Heart right ventricle (tissue), 16 donors: ENCODE measurements at regions not wholly inside any gene's neighbourhood (a gene's known extent, or its start where the extent isn't known, plus 50 kb on each side); places are given as distances from the start of the nearest gene placed in this dataset.

ENCODE experiments used
- ATAC-seq, 8 donors: fragments of 200-7000 bp; cut with Tn5 transposase; one replicate each; pipeline ENCODE4 v1.9.1; 2020; ENCODE audit warnings: mild to moderate bottlenecking in 8 of 8, moderate library complexity in 8 of 8, moderate number of reproducible peaks in 1 of 8
- DNase-seq, 2 donors: peaks; one replicate each; pipeline ENCODE4 v3.0.0-alpha.2; 2020
- H3K27ac ChIP-seq, 10 donors: fragments of 200-600 bp; sonication (generic) in 2 of 10; one replicate each; pipeline versions ENCODE4 v1.5.0 to v1.8.0; 2020 to 2022; ENCODE audit warnings: mild to moderate bottlenecking in 3 of 10
- H3K27me3 ChIP-seq, 7 donors: fragments of 200-600 bp; one replicate each; pipeline ENCODE4 v1.8.0; 2021 to 2022; ENCODE audit warnings: mild to moderate bottlenecking in 2 of 7
- H3K36me3 ChIP-seq, 9 donors: fragments of 200-600 bp; sonication (generic) in 1 of 9; one replicate each; pipeline versions ENCODE4 v1.5.0 to v1.8.0; 2020 to 2022; ENCODE audit warnings: mild to moderate bottlenecking in 2 of 9
- H3K4me1 ChIP-seq, 9 donors: fragments of 200-600 bp; sonication (generic) in 1 of 9; one replicate each; pipeline versions ENCODE4 v1.5.0 to v1.8.0; 2020 to 2022; ENCODE audit warnings: mild to moderate bottlenecking in 4 of 9
- H3K4me3 ChIP-seq, 10 donors: fragments of 200-600 bp; sonication (generic) in 2 of 10; one replicate each; pipeline versions ENCODE4 v1.5.0 to v1.8.0; 2020 to 2022; ENCODE audit warnings: mild to moderate bottlenecking in 7 of 10, moderate library complexity in 2 of 10
- H3K9me3 ChIP-seq, 11 donors: fragments of 200-600 bp in 10 of 11; sonication (generic) in 2 of 11; one replicate each; pipeline versions ENCODE4 v1.5.0 to v1.8.0; 2013 to 2022; ENCODE audit warnings: mild to moderate bottlenecking in 2 of 11, control low read depth in 1 of 11, moderate library complexity in 1 of 11
- WGBS, 2 donors: extraction: QIAGEN DNeasy Blood & Tissue Kit; methylation state at CpG; one replicate each; pipeline ENCODE4 v1.1.7; 2013; ENCODE audit warnings: inconsistent platforms in 1 of 2; 5-methylcytosine and 5-hydroxymethylcytosine counted together
- intact Hi-C, 10 donors: fragments of 100-400 bp; cut with DNase I; formaldehyde crosslinking; loops; one replicate each; pipeline versions ENCODE4 v1.11.1 to v1.14.2; 2022
- TF ChIP-seq, protein P1 (sequence below), 9 donors: fragments of 200-600 bp; sonication (generic) in 2 of 9; IDR thresholded peaks; one replicate each; pipeline versions ENCODE4 v1.5.0 to v1.8.0; 2021 to 2022; ENCODE audit warnings: antibody characterized with exemption in 9 of 9, mild to moderate bottlenecking in 5 of 9, moderate library complexity in 1 of 9
- donor health status: Arrhythmogenic right ventricular cardiomyopathy.
- donor health status: ischemic (EF 13 %, LVEDD 7.1; RV severe dilation, severe dysfunction).
- donor health status: healthy with polysubstance abuse.
- donor health status: DM: no; HTN: yes; CAD: no.
- donor health status: DM: no; HTN: no; CAD: no.
- donor health status: ischemic (EF 25% LVEDD 6.9; RV normal size, moderate dysfunction).
- donor health status: ischemic (EF 25% LVEDD 5.7; RV mildly dilated, moderate dysfunction).
- donor health status: healthy.
- donor health status: DM: yes; HTN: yes; CAD: no.
- donor health status: Ischemic cardiomyopathy.
- donor health status: ischemic (EF 35%, LVEDD 5.7; RV mildly dilated, moderate dysfunction).
- donor health status: nonischemic (EF 11% LVEDD 7.7; RV severe dilation, severe dysfunction).
- donor health status: DM: yes; HTN: yes; CAD: no.
- donor health status: PGD.
- donor health status: ischemic (EF 29% LVEDD 5.4; RV normal size, mild dysfunction).
- donor health status: nonischemic (EF 23%, LVEDD 6.1; RV moderate dilation, normal function).

DNA sequence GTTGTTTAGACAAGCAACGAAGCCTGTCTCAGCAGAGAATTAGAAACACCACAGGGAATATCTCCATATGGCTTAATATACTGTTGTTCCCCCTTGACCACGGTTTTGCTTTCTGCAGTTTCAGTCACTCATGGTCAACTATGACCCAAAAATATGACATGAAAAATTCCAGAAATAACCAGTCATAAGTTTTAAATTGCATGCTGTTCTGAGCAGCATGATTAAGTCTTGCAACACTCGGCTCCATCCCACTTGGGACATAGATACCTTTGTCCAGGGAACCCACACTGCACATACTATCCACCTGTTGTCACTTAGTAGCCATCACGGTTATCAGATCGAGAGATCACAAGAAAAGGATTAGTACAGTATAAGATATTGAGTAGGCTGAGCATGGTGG is 60.7 kb upstream of the FOXK1 start:
- ATAC-seq (no peak), DNase-seq (no peak)
- H3K27ac ChIP-seq: no peak overlapping the region

DNA sequence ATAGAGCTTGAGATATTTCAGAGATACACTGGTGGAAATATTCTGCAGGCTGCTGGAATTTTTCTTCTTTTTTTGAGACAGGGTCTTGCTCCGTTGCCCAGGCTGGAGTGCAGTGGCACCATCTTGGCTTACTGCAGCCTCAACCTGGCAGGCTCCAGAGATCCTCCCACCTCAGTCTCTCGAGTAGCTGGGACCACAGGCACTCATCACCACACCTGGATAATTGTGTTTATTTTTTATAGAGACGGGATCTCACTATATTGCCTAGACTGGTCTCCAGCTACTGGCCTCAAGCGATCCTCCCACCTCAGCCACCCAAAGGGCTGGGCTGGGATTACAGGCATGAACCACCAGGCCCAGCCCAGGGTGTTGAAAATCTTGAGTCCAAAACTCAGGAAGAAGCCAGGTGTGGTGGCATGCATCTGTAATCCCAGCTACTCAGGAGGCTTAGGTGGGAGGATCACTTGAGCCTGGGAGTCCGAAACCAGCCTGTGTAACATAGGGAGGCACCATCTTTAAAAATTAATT is 55.7 kb upstream of the FOXK1 start:
- DNase-seq: no peak
- Histone ChIP-seq H3K27ac (peak overlapping the region in 5 of 10 donors; percentile 0 to 49 (median 34)), H3K9me3 (peaks cover 0 to 18% (median 0%) of the 10 kb centered on the region in 11 donors), H3K27me3 (peaks cover 0 to 3% (median 0%) of the 10 kb centered on the region in 7 donors), H3K4me1 (peaks cover 0 to 22% (median 3%) of the 10 kb centered on the region in 9 donors), H3K36me3 (no peaks in the 10 kb centered on the region), H3K4me3 (no peak overlapping the region)
- 83 to 89% methylated on average over 5 of the region's 5 CpGs for WGBS, 2 donors
- intact Hi-C loops: no loop called here
- ATAC-seq: no peak
- TF ChIP-seq, protein P1, sequence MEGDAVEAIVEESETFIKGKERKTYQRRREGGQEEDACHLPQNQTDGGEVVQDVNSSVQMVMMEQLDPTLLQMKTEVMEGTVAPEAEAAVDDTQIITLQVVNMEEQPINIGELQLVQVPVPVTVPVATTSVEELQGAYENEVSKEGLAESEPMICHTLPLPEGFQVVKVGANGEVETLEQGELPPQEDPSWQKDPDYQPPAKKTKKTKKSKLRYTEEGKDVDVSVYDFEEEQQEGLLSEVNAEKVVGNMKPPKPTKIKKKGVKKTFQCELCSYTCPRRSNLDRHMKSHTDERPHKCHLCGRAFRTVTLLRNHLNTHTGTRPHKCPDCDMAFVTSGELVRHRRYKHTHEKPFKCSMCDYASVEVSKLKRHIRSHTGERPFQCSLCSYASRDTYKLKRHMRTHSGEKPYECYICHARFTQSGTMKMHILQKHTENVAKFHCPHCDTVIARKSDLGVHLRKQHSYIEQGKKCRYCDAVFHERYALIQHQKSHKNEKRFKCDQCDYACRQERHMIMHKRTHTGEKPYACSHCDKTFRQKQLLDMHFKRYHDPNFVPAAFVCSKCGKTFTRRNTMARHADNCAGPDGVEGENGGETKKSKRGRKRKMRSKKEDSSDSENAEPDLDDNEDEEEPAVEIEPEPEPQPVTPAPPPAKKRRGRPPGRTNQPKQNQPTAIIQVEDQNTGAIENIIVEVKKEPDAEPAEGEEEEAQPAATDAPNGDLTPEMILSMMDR (IDR thresholded peaks at IDR 0.05): no peak

More for the DNA sequence above, 60.7 kb upstream of the FOXK1 start:
- Histone ChIP-seq H3K27me3 (peaks cover 0 to 2% (median 0%) of the 10 kb centered on the region in 7 donors), H3K4me3 (no peak overlapping the region), H3K9me3 (peaks cover 0 to 18% (median 0%) of the 10 kb centered on the region in 11 donors), H3K4me1 (peaks cover 0 to 40% (median 13%) of the 10 kb centered on the region in 9 donors), H3K36me3 (no peaks in the 10 kb centered on the region)
- 83 to 85% methylated on average over 5 of the region's 5 CpGs for WGBS, 2 donors
- TF ChIP-seq, protein P1 (IDR thresholded peaks at IDR 0.05): no peak
- intact Hi-C loops: no loop called here

DNA sequence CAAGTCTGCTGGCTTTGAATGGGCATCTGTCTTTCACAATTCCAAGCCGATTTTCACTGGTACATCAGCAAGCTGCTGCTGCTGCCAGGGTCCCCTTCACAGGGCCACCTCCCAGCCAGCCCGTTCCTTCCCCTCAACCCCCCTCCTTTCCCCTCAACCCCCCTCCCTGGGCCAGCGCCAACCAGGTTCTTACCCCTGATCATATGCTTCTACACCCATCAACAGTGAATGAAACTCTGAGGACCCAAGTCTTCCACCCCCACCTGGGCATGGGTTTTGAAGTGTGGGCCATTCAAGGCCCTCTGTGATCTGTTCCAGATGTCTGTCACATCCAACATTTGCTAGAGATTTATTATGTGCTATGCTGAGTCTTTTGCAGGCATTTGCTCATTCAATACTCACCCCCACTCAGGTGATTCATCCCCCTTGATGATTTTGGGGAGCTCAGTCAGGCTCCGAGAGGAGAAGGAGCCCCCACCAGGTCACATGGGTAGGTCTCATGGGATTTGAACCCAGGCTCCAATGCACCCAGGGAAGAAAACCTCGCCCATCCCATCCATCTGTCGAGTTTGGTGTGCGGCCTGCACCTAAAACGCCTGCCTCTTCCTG is 52.7 kb upstream of the FOXK1 start:
- ATAC-seq: no peak
- peaks cover 0 to 5% (median 0%) of the 10 kb centered on the region in 7 donors for H3K27me3 ChIP-seq
- TF ChIP-seq, protein P1 (IDR thresholded peaks at IDR 0.05): no peak
- WGBS, 2 donors: 90 to 93% methylated on average over 8 of the region's 8 CpGs
- H3K36me3 ChIP-seq: no peaks in the 10 kb centered on the region
- DNase-seq: no peak
- H3K4me3 ChIP-seq: no peak overlapping the region
- no peaks in the 10 kb centered on the region for H3K9me3 ChIP-seq
- H3K4me1 ChIP-seq: peaks cover 0 to 30% (median 12%) of the 10 kb centered on the region in 9 donors
- no peak overlapping the region for H3K27ac ChIP-seq
- intact Hi-C loops: no loop called here

DNA sequence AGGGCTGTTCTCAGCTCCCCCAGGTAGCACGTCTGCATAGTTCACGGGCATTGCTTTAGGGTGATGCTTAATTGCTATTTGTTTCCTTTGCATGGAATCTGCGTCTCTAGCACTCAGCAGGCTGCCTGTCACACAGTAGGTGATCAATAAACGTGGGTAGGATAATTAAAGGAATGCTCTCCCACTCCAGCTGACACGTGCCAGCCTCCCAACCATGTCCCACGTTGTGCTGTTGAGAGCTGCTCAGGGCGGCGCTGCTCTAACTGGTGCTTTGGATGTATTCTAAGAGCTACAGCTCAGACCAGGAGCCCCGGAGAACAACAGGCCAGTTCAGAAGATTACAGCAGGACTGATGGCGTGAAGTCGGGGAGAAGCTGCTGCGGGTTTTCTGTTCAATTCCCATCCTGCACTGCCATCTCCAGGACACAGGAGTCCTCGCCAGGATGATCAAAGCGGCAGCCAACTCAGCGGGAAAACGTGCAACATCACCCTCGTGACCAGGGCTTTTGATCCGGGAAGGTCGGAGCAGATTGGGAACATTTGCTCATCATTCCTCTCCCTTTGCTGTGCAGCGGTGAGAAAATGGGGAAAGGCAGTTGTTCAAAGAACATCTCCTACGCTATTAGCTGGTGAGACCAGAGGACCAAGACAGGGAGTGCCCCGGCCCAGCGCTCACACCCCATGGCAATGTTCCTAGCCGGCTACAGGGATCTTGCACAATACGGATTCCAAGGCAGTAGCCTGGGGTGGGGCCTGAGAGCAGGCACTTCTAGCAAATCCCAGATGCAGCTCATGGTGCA is 50.5 kb upstream of the FOXK1 start:
- Histone ChIP-seq H3K4me3 (peak overlapping the region in 8 of 10 donors; percentile 17 to 44 (median 28)), H3K27ac (peak overlapping the region in 1 of 10 donors; percentile 17)
- intact Hi-C loops: loop anchor here in 7 of 10 donors (1.0 to 5.0 kb wide), 5 partner anchors 17 to 121 kb away; no protein-coding TSS in a partner anchor

More for the DNA sequence above, 50.5 kb upstream of the FOXK1 start:
- peaks cover 0 to 13% (median 10%) of the 10 kb centered on the region in 9 donors for H3K4me1 ChIP-seq
- no peaks in the 10 kb centered on the region for H3K9me3 ChIP-seq
- TF ChIP-seq, protein P1 (IDR thresholded peaks at IDR 0.05): peak; percentile 37 to 79 (median 66)
- ATAC-seq: peak; percentile 89 to 98 (median 94)
- peaks cover 0 to 2% (median 0%) of the 10 kb centered on the region in 7 donors for H3K27me3 ChIP-seq
- peak; percentile 64 to 77 for DNase-seq
- 9 to 15% methylated on average over 25 of the region's 25 CpGs for WGBS, 2 donors
- H3K36me3 ChIP-seq: no peaks in the 10 kb centered on the region
